B cell (primary cell): ENCODE measurements at regions not wholly inside any gene's neighbourhood (a gene's known extent, or its start where the extent isn't known, plus 50 kb on each side); places are given as distances from the start of the nearest gene placed in this dataset.

ENCODE experiments used
- ATAC-seq: fragments of 200-7000 bp; cut with Tn5 transposase; one replicate; pipeline ENCODE4 v1.10.0; 2021; ENCODE audit warnings: low read depth, mild to moderate bottlenecking, moderate number of reproducible peaks, moderate library complexity
- CTCF ChIA-PET: fragments of 350-600 bp; sonication (Branson Sonifier 250); formaldehyde crosslinking; loops from one replicate; lab custom pipeline; 2021; ENCODE audit warnings: antibody characterized with exemption, inconsistent platforms; lab: Charles Lee
- POLR2A ChIA-PET: fragments of 350-600 bp; sonication (Branson Sonifier 250); formaldehyde crosslinking; loops from one replicate; lab custom pipeline; 2021; ENCODE audit warnings: antibody characterized with exemption; lab: Charles Lee
- DNase-seq: peaks from one replicate; pipeline ENCODE4 v3.0.0; 2013
- H2AFZ ChIP-seq: 2 replicates; pipeline ENCODE4 v1.6.1; 2012; ENCODE audit warnings: mild to moderate bottlenecking, low read depth, low read length; ENCODE audit not compliant: insufficient read depth, poor library complexity, severe bottlenecking
- H3K27ac ChIP-seq, 2 donors: 1 replicate in 1 of 2; 2 replicates in 1 of 2; pipeline ENCODE4 v1.5.1; 2012 to 2013; ENCODE audit warnings: low read length in 2 of 2, mild to moderate bottlenecking in 2 of 2, moderate library complexity in 1 of 2
- H3K27me3 ChIP-seq, 4 experiments: fragments of 200-600 bp in 1 of 4; sonication (generic) in 1 of 4; replicated peaks in 1 of 4; 1 replicate in 2 of 4; 2 replicates in 2 of 4; pipeline versions ENCODE4 v1.6.1 to v1.7.0; 2013 to 2016; ENCODE audit warnings: low read length in 3 of 4, mild to moderate bottlenecking in 2 of 4, mixed read lengths in 1 of 4, moderate library complexity in 1 of 4; ENCODE audit not compliant: insufficient read depth in 4 of 4, control insufficient read depth in 3 of 4; ENCODE audit errors: control extremely low read depth in 1 of 4
- H3K36me3 ChIP-seq, 2 experiments: replicated peaks in 1 of 2; 1 replicate in 1 of 2; 2 replicates in 1 of 2; pipeline versions ENCODE4 v1.6.1 to v1.7.1; 2013; ENCODE audit warnings: low read length in 1 of 2; ENCODE audit not compliant: insufficient read depth in 2 of 2, control insufficient read depth in 1 of 2; ENCODE audit errors: control extremely low read depth in 1 of 2, extremely low read depth in 1 of 2
- H3K4me1 ChIP-seq, 2 donors: fragments of 200-600 bp in 1 of 2; sonication (generic) in 1 of 2; 1 replicate in 1 of 2; 2 replicates in 1 of 2; pipeline versions ENCODE4 v1.5.1 to v1.6.1; 2013 to 2017; ENCODE audit warnings: low read length in 2 of 2; ENCODE audit not compliant: control insufficient read depth in 2 of 2, insufficient read depth in 2 of 2
- H3K4me2 ChIP-seq: replicated peaks from 2 replicates; pipeline ENCODE3; 2012; ENCODE audit warnings: mild to moderate bottlenecking, low read depth, low read length; ENCODE audit not compliant: poor library complexity, severe bottlenecking
- H3K4me3 ChIP-seq, 5 experiments: fragments of 200-600 bp in 1 of 5; sonication (generic) in 1 of 5; 1 replicate in 3 of 5; 2 replicates in 2 of 5; pipeline versions ENCODE4 v1.5.1 to v1.7.0; 2011 to 2016; ENCODE audit warnings: low read length in 4 of 5, mild to moderate bottlenecking in 4 of 5, low read depth in 2 of 5, control low read depth in 1 of 5, moderate library complexity in 1 of 5; ENCODE audit not compliant: insufficient read depth in 1 of 5; ENCODE audit errors: control extremely low read depth in 1 of 5, extremely low read depth in 1 of 5
- H3K79me2 ChIP-seq: fragments of 200-600 bp; sonication (generic); one replicate; pipeline ENCODE4 v1.6.0; 2016; ENCODE audit warnings: low read length; ENCODE audit not compliant: control insufficient read depth, insufficient read depth
- H3K9ac ChIP-seq: fragments of 200-600 bp; sonication (generic); 2 replicates; pipeline ENCODE4 v1.6.1; 2017; ENCODE audit warnings: mild to moderate bottlenecking, low read length, moderate library complexity
- H3K9me3 ChIP-seq, 3 donors: one replicate each; pipeline versions ENCODE4 v1.6.1 to v1.7.1; 2013; ENCODE audit warnings: low read length in 2 of 3; ENCODE audit not compliant: control insufficient read depth in 2 of 3, insufficient read depth in 1 of 3; ENCODE audit errors: control extremely low read depth in 1 of 3
- H4K20me1 ChIP-seq: 2 replicates; pipeline ENCODE4 v1.6.0; 2012; ENCODE audit warnings: mild to moderate bottlenecking, low read length; ENCODE audit not compliant: insufficient read depth, control insufficient read depth, poor library complexity, severe bottlenecking
- H3K27ac Mint-ChIP-seq: one replicate; pipeline ENCODE4 v1.8.0; 2021; ENCODE audit warnings: mixed read lengths
- H3K27me3 Mint-ChIP-seq: one replicate; pipeline ENCODE4 v1.8.0; 2021; ENCODE audit warnings: mixed read lengths
- H3K4me1 Mint-ChIP-seq: one replicate; pipeline ENCODE4 v1.8.0; 2021; ENCODE audit warnings: mixed read lengths
- H3K4me3 Mint-ChIP-seq: one replicate; pipeline ENCODE4 v1.8.0; 2021; ENCODE audit warnings: mixed read lengths
- H3K9me3 Mint-ChIP-seq: one replicate; pipeline ENCODE4 v1.8.0; 2022; ENCODE audit warnings: mixed read lengths; ENCODE audit not compliant: insufficient read depth
- EZH2 ChIP-seq: IDR thresholded peaks from 2 replicates; pipeline ENCODE4 v1.6.1; 2012; ENCODE audit warnings: borderline replicate concordance, low read depth, mild to moderate bottlenecking, moderate library complexity, low read length; ENCODE audit not compliant: insufficient read depth, poor library complexity, severe bottlenecking
- WGBS: methylation state at CpG from one replicate; pipeline ENCODE4 v1.1.5; 2013; ENCODE audit warnings: missing lambda C conversion rate; ENCODE audit not compliant: insufficient coverage; 5-methylcytosine and 5-hydroxymethylcytosine counted together
- intact Hi-C: fragments of 100-400 bp; cut with micrococcal nuclease; formaldehyde crosslinking; loops from one replicate; pipeline ENCODE4 v1.10.0; 2022
- TF ChIP-seq, protein P1 (sequence below): fragments of 200-600 bp; IDR thresholded peaks from one replicate; pipeline ENCODE4 v1.8.0; 2022; ENCODE audit warnings: antibody characterized with exemption, mild to moderate bottlenecking

DNA sequence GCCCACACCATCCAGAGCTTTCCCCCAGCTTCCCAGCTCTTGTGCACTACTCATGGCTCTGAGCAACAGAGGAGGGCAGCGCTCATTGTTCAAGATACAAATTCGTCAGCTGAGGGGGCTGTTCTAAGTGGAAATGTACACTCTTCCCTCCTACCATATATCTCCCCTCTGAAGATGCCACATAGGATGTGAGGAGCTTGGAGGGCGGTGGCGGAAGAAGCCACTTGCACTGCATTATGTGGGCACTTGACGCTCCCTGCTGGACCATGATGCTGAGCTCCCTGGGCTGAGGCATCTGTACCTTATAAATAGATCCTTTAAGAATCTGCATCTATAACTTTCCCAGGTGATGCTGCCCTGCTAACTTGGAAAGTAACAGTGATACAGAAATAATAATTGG lies 477.6 kb upstream of the DEPDC1 start:
- Histone ChIP-seq H3K27me3 (no peaks in the 10 kb centered on the region), H3K4me2 (no peak overlapping the region), H3K9me3 (no peaks in the 10 kb centered on the region)

DNA sequence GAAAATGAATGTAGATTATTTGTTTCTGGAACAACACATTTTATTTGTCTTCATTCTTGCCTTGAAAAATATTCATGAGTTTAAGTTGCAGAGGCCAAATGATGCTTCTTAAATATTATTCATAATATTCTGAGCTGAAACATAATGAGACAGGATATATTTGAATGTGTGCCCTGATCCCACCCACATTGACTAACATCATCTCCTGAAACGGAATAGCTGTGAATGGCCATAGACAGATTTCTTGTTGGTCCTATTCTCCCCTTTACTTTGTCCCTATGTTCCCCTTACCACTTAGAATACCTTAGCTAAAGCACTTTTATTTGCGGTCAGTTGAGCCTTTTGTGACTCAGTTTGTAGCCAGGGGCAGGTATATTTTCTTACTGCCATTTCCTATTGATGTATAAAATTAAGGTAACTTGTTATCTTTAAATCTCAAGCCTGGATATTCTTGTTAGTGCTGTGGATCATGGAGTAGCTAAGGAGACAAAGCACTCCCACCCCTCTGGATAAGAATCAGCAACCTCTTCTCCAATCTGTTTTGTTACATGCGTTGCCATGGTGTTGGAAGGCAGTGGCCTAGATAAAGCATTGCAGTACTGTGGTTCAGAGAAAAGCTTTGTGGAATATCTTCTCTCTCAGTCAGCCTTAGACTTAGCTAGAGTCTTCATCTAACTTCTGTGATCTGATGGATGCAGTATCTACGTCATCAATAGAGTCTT lies 478.5 kb upstream of the DEPDC1 start:
- Mint-ChIP-seq H3K4me1 (no peaks in the 10 kb centered on the region), H3K27me3 (no peaks in the 10 kb centered on the region), H3K9me3 (no peaks in the 10 kb centered on the region), H3K4me3 (no peak overlapping the region), H3K27ac (no peak overlapping the region)
- no peaks in the 10 kb centered on the region for H3K36me3 ChIP-seq
- H3K4me2 ChIP-seq, result no peak overlapping the region
- no peaks in the 10 kb centered on the region for H3K27me3 ChIP-seq
- ATAC-seq, result no peak
- TF ChIP-seq, protein P1, sequence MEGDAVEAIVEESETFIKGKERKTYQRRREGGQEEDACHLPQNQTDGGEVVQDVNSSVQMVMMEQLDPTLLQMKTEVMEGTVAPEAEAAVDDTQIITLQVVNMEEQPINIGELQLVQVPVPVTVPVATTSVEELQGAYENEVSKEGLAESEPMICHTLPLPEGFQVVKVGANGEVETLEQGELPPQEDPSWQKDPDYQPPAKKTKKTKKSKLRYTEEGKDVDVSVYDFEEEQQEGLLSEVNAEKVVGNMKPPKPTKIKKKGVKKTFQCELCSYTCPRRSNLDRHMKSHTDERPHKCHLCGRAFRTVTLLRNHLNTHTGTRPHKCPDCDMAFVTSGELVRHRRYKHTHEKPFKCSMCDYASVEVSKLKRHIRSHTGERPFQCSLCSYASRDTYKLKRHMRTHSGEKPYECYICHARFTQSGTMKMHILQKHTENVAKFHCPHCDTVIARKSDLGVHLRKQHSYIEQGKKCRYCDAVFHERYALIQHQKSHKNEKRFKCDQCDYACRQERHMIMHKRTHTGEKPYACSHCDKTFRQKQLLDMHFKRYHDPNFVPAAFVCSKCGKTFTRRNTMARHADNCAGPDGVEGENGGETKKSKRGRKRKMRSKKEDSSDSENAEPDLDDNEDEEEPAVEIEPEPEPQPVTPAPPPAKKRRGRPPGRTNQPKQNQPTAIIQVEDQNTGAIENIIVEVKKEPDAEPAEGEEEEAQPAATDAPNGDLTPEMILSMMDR, result no peak
- no peak for TF ChIP-seq EZH2
- no peak overlapping the region for H2AFZ ChIP-seq
- intact Hi-C loops, result no loop called here
- WGBS, result 88% methylated on average over 1 of the region's 4 CpGs
- no peaks in the 10 kb centered on the region for H4K20me1 ChIP-seq
- no peak overlapping the region for H3K4me3 ChIP-seq
- H3K79me2 ChIP-seq, result no peaks in the 10 kb centered on the region
- no peak overlapping the region for H3K9ac ChIP-seq
- ChIA-PET CTCF (no interaction called here), POLR2A (no interaction called here)
- H3K9me3 ChIP-seq, result no peaks in the 10 kb centered on the region
- no peaks in the 10 kb centered on the region for H3K4me1 ChIP-seq
- no peak overlapping the region for H3K27ac ChIP-seq
- no peak for DNase-seq

More for the DNA sequence above, 477.6 kb upstream of the DEPDC1 start:
- H2AFZ ChIP-seq, result no peak overlapping the region
- ATAC-seq (no peak), DNase-seq (no peak)
- H3K9ac ChIP-seq, result no peak overlapping the region
- WGBS, result 91% methylated on average over 3 of the region's 5 CpGs
- POLR2A ChIA-PET, result no interaction called here
- no peaks in the 10 kb centered on the region for H3K4me1 Mint-ChIP-seq
- no peak overlapping the region for H3K27ac Mint-ChIP-seq
- no peak overlapping the region for H3K4me3 Mint-ChIP-seq
- no peaks in the 10 kb centered on the region for H3K27me3 Mint-ChIP-seq
- H3K27ac ChIP-seq, result no peak overlapping the region
- H3K36me3 ChIP-seq, result no peaks in the 10 kb centered on the region
- H3K9me3 Mint-ChIP-seq, result no peaks in the 10 kb centered on the region
- no peaks in the 10 kb centered on the region for H3K4me1 ChIP-seq
- H3K79me2 ChIP-seq, result no peaks in the 10 kb centered on the region
- CTCF ChIA-PET, result no interaction called here
- TF ChIP-seq EZH2, result no peak
- TF ChIP-seq, protein P1, result no peak
- no peak overlapping the region for H3K4me3 ChIP-seq
- intact Hi-C loops, result no loop called here
- H4K20me1 ChIP-seq, result no peaks in the 10 kb centered on the region
